WI38 (cell line): ENCODE measurements at regions not wholly inside any gene's neighbourhood (a gene's known extent, or its start where the extent isn't known, plus 50 kb on each side); places are given as distances from the start of the nearest gene placed in this dataset.
A peak's percentile ranks its signal among the peaks of the same experiment; 100 is the strongest.

Source experiments
- H3K4me3 ChIP-seq: 2 replicates; pipeline ENCODE4 v1.5.1; 2011; ENCODE audit warnings: low read depth, mild to moderate bottlenecking, control low read depth, low read length
- TF ChIP-seq, protein P1 (sequence below): IDR thresholded peaks from 2 replicates; pipeline ENCODE4 v1.5.1; 2012; ENCODE audit warnings: low read depth, mild to moderate bottlenecking, control low read depth, low read length

DNA sequence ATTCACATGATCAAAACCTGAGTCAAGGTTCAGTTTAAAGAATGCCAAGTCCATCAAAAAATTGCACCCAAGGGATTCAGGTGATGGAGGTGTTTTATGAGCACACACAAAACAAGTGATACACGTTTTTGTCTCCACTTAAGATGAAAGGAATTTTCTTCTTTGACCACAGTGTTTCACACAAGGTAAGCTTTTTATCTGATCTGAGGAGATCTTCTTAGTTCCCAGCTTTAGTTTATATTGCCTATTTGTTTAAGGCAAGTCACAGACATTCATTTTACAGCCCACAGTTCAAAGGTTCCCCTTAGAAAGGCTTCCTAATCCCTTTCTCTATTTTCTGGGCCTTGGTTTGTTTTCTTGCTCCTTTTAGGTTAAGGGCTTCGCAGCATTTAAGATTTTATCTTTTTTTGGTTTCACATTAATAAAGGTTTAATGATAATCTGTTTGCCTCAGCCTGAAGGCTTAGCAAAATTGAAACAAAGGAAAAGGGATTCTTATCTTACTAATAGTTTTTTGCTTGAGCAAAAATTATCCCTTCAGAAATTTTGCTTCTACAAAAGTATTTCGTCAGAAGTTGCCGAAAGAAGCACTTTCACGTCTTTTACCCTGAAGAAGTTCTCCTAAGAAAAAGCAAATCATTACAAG is 420.5 kb upstream of the NAALADL2 start:
- TF ChIP-seq, protein P1, sequence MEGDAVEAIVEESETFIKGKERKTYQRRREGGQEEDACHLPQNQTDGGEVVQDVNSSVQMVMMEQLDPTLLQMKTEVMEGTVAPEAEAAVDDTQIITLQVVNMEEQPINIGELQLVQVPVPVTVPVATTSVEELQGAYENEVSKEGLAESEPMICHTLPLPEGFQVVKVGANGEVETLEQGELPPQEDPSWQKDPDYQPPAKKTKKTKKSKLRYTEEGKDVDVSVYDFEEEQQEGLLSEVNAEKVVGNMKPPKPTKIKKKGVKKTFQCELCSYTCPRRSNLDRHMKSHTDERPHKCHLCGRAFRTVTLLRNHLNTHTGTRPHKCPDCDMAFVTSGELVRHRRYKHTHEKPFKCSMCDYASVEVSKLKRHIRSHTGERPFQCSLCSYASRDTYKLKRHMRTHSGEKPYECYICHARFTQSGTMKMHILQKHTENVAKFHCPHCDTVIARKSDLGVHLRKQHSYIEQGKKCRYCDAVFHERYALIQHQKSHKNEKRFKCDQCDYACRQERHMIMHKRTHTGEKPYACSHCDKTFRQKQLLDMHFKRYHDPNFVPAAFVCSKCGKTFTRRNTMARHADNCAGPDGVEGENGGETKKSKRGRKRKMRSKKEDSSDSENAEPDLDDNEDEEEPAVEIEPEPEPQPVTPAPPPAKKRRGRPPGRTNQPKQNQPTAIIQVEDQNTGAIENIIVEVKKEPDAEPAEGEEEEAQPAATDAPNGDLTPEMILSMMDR = no peak
- H3K4me3 ChIP-seq = peak overlapping the region; percentile 49

DNA sequence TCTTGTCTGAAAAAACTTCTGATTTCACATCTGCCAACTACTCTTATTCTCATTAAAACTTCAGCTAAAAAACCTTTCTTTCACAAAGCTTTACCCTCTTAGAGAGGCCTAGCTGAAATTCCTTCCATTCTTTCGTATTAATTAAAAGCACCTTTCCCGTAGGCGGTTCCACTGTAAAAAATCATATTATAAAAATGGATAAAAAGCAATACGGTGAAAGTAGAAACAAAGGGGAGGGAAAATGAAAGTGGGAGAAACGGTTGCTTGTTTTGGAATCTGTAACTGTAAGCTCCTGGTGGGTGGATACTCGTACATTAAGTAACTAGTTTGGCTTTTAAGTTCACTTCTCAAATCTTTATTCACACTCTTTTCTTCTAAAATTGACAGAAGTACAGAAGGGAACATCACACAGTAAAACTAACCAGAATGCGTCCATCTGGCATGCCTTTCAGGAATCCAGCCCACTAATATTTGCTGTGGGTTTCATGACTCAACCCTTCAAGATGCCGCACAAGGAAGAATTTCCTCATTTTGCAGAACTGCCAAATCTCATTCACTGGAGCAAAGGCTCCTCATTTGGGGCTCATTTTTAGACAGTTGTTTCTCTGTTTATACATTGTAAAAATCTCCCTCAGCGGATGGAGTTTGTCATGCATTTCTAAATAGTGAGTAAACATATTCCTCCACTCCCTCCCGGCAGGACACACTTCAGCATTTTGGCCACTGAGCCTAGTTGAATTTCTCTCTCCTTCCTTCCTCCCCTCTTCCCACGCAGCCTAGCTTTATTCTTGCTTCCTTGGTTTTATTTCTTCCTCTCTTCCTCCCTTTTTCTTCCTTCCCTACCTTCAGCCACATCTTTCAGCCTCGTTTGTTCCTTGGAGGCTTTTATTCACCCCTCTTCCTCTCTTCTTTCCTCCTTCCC is 419.5 kb upstream of the NAALADL2 start:
- peak overlapping the region; percentile 69 for H3K4me3 ChIP-seq
- TF ChIP-seq, protein P1 = no peak

DNA sequence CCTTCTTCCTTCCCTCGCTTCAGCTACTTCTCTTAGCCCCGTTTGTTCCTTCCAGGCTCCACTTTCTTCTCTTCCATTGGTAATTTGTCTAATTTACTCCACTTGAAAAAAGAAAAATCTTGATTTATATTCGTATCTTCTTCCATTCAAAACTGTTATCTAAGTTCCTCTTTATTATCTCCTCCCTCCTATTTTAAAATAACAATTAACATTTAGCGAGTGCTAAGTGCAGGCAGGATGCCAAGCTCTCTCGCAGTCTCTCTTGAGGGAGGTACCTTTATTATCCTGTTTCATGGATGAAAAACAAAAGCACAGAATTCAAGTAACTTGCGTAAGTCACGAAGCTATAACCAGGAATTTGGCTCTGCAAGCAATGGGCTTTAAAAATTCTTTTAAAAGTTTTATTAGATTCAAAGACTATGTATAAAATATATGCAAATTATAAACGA is 418.9 kb upstream of the NAALADL2 start:
- TF ChIP-seq, protein P1 = no peak
- H3K4me3 ChIP-seq = peak overlapping the region; percentile 69

DNA sequence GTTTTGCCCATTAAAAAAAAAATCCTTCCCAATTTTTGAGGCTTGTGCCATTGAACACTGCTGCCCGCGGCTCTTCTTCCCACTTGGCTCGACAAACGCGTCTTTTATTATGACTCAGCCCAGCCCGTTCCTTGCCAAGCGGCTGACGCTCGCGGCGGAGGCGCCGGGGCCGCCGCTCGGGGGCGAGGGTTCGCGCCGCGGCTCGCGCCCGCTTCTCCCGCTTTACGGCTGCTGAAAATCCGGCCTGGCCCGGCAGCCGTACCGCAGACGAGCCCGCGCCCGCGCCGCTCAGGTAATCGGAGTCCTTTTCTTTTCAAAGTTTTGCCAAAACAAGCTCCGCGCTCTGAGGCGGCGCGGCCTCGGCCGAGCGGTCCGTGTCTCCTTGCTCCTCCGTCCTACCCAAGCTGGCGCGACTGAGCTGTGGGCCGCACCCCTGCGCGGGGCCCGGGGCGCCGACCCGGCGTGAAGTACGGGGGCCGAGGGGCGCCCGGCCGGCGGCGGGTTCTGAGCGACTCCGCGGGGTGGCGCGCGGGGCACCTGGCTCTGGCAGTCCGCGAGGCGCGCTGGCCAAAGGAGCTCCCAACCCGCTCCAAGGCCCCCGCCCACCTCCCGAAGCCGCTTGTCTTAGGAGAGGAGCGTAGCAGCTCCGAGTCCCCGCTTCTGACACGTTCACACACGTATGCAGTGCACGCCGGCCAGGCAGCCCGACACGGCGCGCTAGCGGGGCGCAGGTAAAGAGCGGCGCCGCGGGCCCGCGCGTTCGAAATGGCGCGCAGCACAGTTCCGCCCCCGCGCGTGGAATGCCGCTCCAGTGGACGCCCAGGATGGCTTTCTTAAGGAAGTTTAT is 418.2 kb upstream of the NAALADL2 start:
- TF ChIP-seq, protein P1 = no peak

DNA sequence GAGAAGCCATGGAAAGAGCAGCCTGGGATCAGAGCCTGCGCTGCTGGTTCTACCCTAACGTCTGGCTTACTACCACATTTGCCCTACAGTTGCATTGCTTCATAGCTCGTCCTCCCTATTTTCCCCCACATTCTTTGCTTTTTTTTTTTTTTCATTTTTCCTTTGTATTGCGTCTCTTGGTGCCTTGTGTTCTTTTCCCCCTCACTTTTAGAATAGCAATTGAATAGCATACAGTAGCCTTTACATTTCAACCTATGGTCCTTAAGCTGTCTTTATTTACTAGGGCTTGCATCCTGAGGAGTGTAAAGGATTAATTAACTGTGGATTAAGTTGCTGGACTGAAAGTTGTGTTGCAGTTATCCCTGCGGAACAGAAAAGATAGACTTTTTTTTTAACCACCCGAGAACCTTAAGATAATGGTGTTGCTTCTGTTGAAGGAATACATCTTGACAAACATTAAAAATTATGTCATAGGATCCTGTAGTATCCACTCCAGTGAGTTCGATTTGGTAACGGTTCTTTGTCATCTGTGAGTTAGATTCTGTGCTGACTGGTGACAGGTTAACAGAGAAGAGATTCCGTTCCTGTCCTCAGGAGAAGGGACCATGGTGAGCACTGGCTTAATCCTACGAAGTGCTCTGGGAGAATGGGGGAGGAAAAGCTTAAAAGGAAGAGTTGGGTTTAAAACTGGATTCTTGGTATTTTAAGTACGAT is 417.4 kb upstream of the NAALADL2 start:
- TF ChIP-seq, protein P1 = no peak
- peak overlapping the region; percentile 69 for H3K4me3 ChIP-seq

More for the DNA sequence above, 418.2 kb upstream of the NAALADL2 start:
- peak overlapping the region; percentile 69 for H3K4me3 ChIP-seq

DNA sequence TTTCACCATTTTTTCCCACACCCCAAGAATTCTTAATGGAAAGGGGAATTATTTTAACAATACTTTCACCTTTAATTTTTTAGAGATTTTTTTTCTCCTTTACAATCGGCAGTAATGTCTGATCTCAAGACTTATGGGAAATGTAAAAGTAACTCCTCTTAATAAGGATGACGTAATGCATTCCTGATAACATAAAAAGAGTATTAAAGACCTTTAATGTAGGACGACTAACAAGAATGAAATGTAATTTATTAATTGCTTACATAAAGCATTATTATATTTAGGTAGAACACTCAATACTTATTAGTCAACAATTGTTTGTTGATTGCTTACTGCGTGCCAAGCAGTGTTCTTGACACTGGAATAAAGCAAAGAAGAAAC is 416.8 kb upstream of the NAALADL2 start:
- peak overlapping the region; percentile 69 for H3K4me3 ChIP-seq
- TF ChIP-seq, protein P1 = no peak
